ENCODE measurements at regions not wholly inside any gene's neighbourhood (a gene's known extent, or its start where the extent isn't known, plus 50 kb on each side); places are given as distances from the start of the nearest gene placed in this dataset.

- DNase-seq = no peak
- Histone ChIP-seq H3K79me2 (ENCODE audit: control insufficient read depth, insufficient read depth, low read length) (no peaks in the 10 kb centered on the region), H3K9ac (ENCODE audit: low read length) (no peak overlapping the region), H3K27me3 (replicated peaks in 1 of 4; ENCODE audit: control extremely low read depth in 1 of 4, control insufficient read depth in 3 of 4, insufficient read depth in 4 of 4, low read length in 3 of 4) (no peaks in the 10 kb centered on the region), H3K4me3 (ENCODE audit: control extremely low read depth in 1 of 5, extremely low read depth in 1 of 5, insufficient read depth in 1 of 5, low read depth in 2 of 5, low read length in 4 of 5) (no peak overlapping the region), H4K20me1 (ENCODE audit: control insufficient read depth, insufficient read depth, low read length, poor library complexity, severe bottlenecking) (no peaks in the 10 kb centered on the region), H2AFZ (ENCODE audit: insufficient read depth, low read depth, low read length, poor library complexity, severe bottlenecking) (no peak overlapping the region), H3K27ac (ENCODE audit: low read length in 2 of 2) (no peak overlapping the region), H3K4me1 (ENCODE audit: control insufficient read depth in 2 of 2, insufficient read depth in 2 of 2, low read length in 2 of 2) (no peaks in the 10 kb centered on the region), H3K36me3 (replicated peaks in 1 of 2; ENCODE audit: control extremely low read depth in 1 of 2, control insufficient read depth in 1 of 2, extremely low read depth in 1 of 2, insufficient read depth in 2 of 2, low read length in 1 of 2) (no peaks in the 10 kb centered on the region), H3K4me2 (replicated peaks; ENCODE audit: low read depth, low read length, poor library complexity, severe bottlenecking) (no peak overlapping the region), H3K9me3 (ENCODE audit: control extremely low read depth in 1 of 3, control insufficient read depth in 2 of 3, insufficient read depth in 1 of 3, low read length in 2 of 3) (peaks cover 0 to 5% (median 0%) of the 10 kb centered on the region in 3 donors)
- Mint-ChIP-seq H3K9me3 (ENCODE audit: insufficient read depth) (peaks cover under 1% of the 10 kb centered on the region), H3K27me3 (no peaks in the 10 kb centered on the region), H3K4me3 (no peak overlapping the region), H3K27ac (no peak overlapping the region), H3K4me1 (no peaks in the 10 kb centered on the region)
- TF ChIP-seq EZH2 (IDR thresholded peaks at IDR 0.05; ENCODE audit: borderline replicate concordance, insufficient read depth, low read depth, low read length, poor library complexity, severe bottlenecking) (no peak), CTCF (IDR thresholded peaks at IDR 0.05) (no peak)
- CTCF ChIA-PET = no interaction called here
- POLR2A ChIA-PET = no interaction called here
- no CpG with 5 or more reads among the region's 1 CpG for WGBS (ENCODE audit: insufficient coverage)
- intact Hi-C loops (cut with micrococcal nuclease) = no loop called here
- ATAC-seq (ENCODE audit: low read depth) = no peak
Observed at GRCh38 chr2:142542431-142542910, 335.0 kb upstream of the KYNU start.

- Histone ChIP-seq H3K4me1 (ENCODE audit: control insufficient read depth in 2 of 2, insufficient read depth in 2 of 2, low read length in 2 of 2) (no peaks in the 10 kb centered on the region), H3K4me2 (replicated peaks; ENCODE audit: low read depth, low read length, poor library complexity, severe bottlenecking) (no peak overlapping the region), H3K27ac (ENCODE audit: low read length in 2 of 2) (no peak overlapping the region), H3K36me3 (replicated peaks in 1 of 2; ENCODE audit: control extremely low read depth in 1 of 2, control insufficient read depth in 1 of 2, extremely low read depth in 1 of 2, insufficient read depth in 2 of 2, low read length in 1 of 2) (no peaks in the 10 kb centered on the region), H3K4me3 (ENCODE audit: control extremely low read depth in 1 of 5, extremely low read depth in 1 of 5, insufficient read depth in 1 of 5, low read depth in 2 of 5, low read length in 4 of 5) (no peak overlapping the region), H3K9ac (ENCODE audit: low read length) (no peak overlapping the region), H2AFZ (ENCODE audit: insufficient read depth, low read depth, low read length, poor library complexity, severe bottlenecking) (no peak overlapping the region), H3K79me2 (ENCODE audit: control insufficient read depth, insufficient read depth, low read length) (no peaks in the 10 kb centered on the region), H3K9me3 (ENCODE audit: control extremely low read depth in 1 of 3, control insufficient read depth in 2 of 3, insufficient read depth in 1 of 3, low read length in 2 of 3) (no peaks in the 10 kb centered on the region), H3K27me3 (replicated peaks in 1 of 4; ENCODE audit: control extremely low read depth in 1 of 4, control insufficient read depth in 3 of 4, insufficient read depth in 4 of 4, low read length in 3 of 4) (no peaks in the 10 kb centered on the region), H4K20me1 (ENCODE audit: control insufficient read depth, insufficient read depth, low read length, poor library complexity, severe bottlenecking) (no peaks in the 10 kb centered on the region)
- no peak overlapping the region for H3K27ac Mint-ChIP-seq
- no peak overlapping the region for H3K4me3 Mint-ChIP-seq
- ATAC-seq (ENCODE audit: low read depth) = no peak
- DNase-seq = no peak
- TF ChIP-seq CTCF (IDR thresholded peaks at IDR 0.05) (no peak), EZH2 (IDR thresholded peaks at IDR 0.05; ENCODE audit: borderline replicate concordance, insufficient read depth, low read depth, low read length, poor library complexity, severe bottlenecking) (no peak)
- intact Hi-C loops (cut with micrococcal nuclease) = no loop called here
- no CpG with 5 or more reads among the region's 6 CpGs for WGBS (ENCODE audit: insufficient coverage)
- ChIA-PET CTCF (no interaction called here), POLR2A (no interaction called here)
- H3K9me3 Mint-ChIP-seq (ENCODE audit: insufficient read depth) = no peaks in the 10 kb centered on the region
- H3K4me1 Mint-ChIP-seq = no peaks in the 10 kb centered on the region
- H3K27me3 Mint-ChIP-seq = no peaks in the 10 kb centered on the region
Observed at GRCh38 chr2:142536966-142537365, 340.5 kb upstream of the KYNU start.

Measured in B cell (primary cell).